HG03097 (cell line): ENCODE measurements at regions not wholly inside any gene's neighbourhood (a gene's known extent, or its start where the extent isn't known, plus 50 kb on each side); places are given as distances from the start of the nearest gene placed in this dataset.
"Not testable (repeated sequence)": the region's sequence is repeated elsewhere in the genome, so short reads cannot be mapped to it uniquely, and the experiment has no call there.

Experiments
- ATAC-seq: cut with Tn5 transposase; IDR thresholded peaks from one replicate; pipeline ENCODE4 v1.9.1; 2021; ENCODE audit not compliant: unreplicated experiment, low FRiP score

GRCh38 chr4:66355328-66355727 is 685.0 kb upstream of the EPHA5 start:
- ATAC-seq, result no peak

- ATAC-seq, result no peak
These were observed 681.5 kb upstream of the EPHA5 start for GRCh38 chr4:66351761-66352160.

GRCh38 chr4:66340286-66340893 is 670.1 kb upstream of the EPHA5 start:
- no peak for ATAC-seq

GRCh38 chr4:66339007-66339406 is 668.7 kb upstream of the EPHA5 start:
- no peak for ATAC-seq

- no peak for ATAC-seq
These were observed 661.5 kb upstream of the EPHA5 start for GRCh38 chr4:66331761-66332160.

GRCh38 chr4:66330125-66330524 is 659.8 kb upstream of the EPHA5 start:
- ATAC-seq, result no peak

GRCh38 chr4:66328803-66329574 is 658.7 kb upstream of the EPHA5 start:
- no peak for ATAC-seq

- ATAC-seq, result no peak
These were observed 637.6 kb upstream of the EPHA5 start for GRCh38 chr4:66307641-66308438.

- ATAC-seq, result no peak
These were observed 630.1 kb upstream of the EPHA5 start for GRCh38 chr4:66300336-66300934.

- ATAC-seq, result no peak
These were observed 628.3 kb upstream of the EPHA5 start for GRCh38 chr4:66298569-66298968.

GRCh38 chr4:66297703-66298102 is 627.4 kb upstream of the EPHA5 start:
- no peak for ATAC-seq

- ATAC-seq, result no peak
These were observed 624.3 kb upstream of the EPHA5 start for GRCh38 chr4:66294638-66295037.

GRCh38 chr4:66284991-66285451 is 614.7 kb upstream of the EPHA5 start:
- ATAC-seq, result no peak

- ATAC-seq, result no peak
These were observed 608.8 kb upstream of the EPHA5 start for GRCh38 chr4:66279084-66279483.

- no peak for ATAC-seq
These were observed 605.2 kb upstream of the EPHA5 start for GRCh38 chr4:66275411-66276038.

GRCh38 chr4:66273110-66273509 is 602.8 kb upstream of the EPHA5 start:
- ATAC-seq, result no peak

- not testable (repeated sequence) for ATAC-seq
These were observed 600.1 kb upstream of the EPHA5 start for GRCh38 chr4:66270356-66270755.

- ATAC-seq, result not testable (repeated sequence)
These were observed 596.3 kb upstream of the EPHA5 start for GRCh38 chr4:66266554-66266953.

- ATAC-seq, result no peak
These were observed 595.7 kb upstream of the EPHA5 start for GRCh38 chr4:66266035-66266434.

- no peak for ATAC-seq
These were observed 582.0 kb upstream of the EPHA5 start for GRCh38 chr4:66252291-66252690.

GRCh38 chr4:66246643-66247042 is 576.4 kb upstream of the EPHA5 start:
- ATAC-seq, result no peak
